K562 (cell line): ENCODE measurements at regions not wholly inside any gene's neighbourhood (a gene's known extent, or its start where the extent isn't known, plus 50 kb on each side); places are given as distances from the start of the nearest gene placed in this dataset.
A peak's percentile ranks its signal among the peaks of the same experiment; 100 is the strongest.

Source experiments
- ATAC-seq: fragments of 200-7000 bp; cut with Tn5 transposase; 3 replicates; pipeline ENCODE4 v1.9.1; 2020; ENCODE audit warnings: moderate library complexity
- BruUV-seq: library from RNA; stranded (reverse); fragments of 400-500 nt; replicated peaks from 2 replicates; lab custom pipeline; 2021; lab: Mats Ljungman, UMichigan
- CTCF ChIA-PET: fragments of 300-600 bp; formaldehyde crosslinking; extraction: SDS; loops from one replicate; lab custom pipeline; 2021; ENCODE audit warnings: low intra/inter-chr PET ratio; lab: Yijun Ruan, JAX
- POLR2A ChIA-PET: fragments of 300-600, 350-650 bp; sonication (Branson Sonifier 250); formaldehyde crosslinking; extraction: SDS; loops from one replicate; lab custom pipeline; 2021; ENCODE audit warnings: antibody characterized with exemption, inconsistent platforms; lab: Yijun Ruan, JAX
- DNase-seq, 4 experiments: peaks; one replicate each; pipeline versions ENCODE4 v3.0.0 to v3.0.0-alpha.2; 2011 to 2018; ENCODE audit warnings: low spot score in 3 of 4, mixed read lengths in 3 of 4; ENCODE audit errors: extremely low read depth in 1 of 4
- FAIRE-seq: peaks from 2 replicates; lab custom pipeline; 2011; peaks lifted over from hg19 to GRCh38; lab: Jason Lieb, UNC
- H2AFZ ChIP-seq: 2 replicates; pipeline ENCODE4 v1.6.0; 2011; ENCODE audit warnings: low read depth, low read length, control low read depth, inconsistent platforms
- H3K27ac ChIP-seq: fragments of 200-600 bp; 3 replicates; pipeline ENCODE4 v1.8.0; 2011; ENCODE audit warnings: low read depth, mild to moderate bottlenecking, control low read depth, inconsistent platforms, low read length, moderate library complexity, mixed read lengths; ENCODE audit errors: extremely low read depth
- H3K27me3 ChIP-seq, 2 experiments: fragments of 300-600 bp in 1 of 2; 2 replicates in 1 of 2; 3 replicates in 1 of 2; pipeline versions ENCODE4 v1.6.0 to v1.8.0; 2011; ENCODE audit warnings: inconsistent platforms in 2 of 2, low read length in 2 of 2, mild to moderate bottlenecking in 1 of 2, mixed read lengths in 1 of 2, moderate library complexity in 1 of 2; ENCODE audit not compliant: control insufficient read depth in 2 of 2, insufficient read depth in 2 of 2
- H3K36me3 ChIP-seq: fragments of 300-600 bp; 3 replicates; pipeline ENCODE4 v1.8.0; 2011; ENCODE audit warnings: mild to moderate bottlenecking, low read length, inconsistent platforms; ENCODE audit not compliant: control insufficient read depth, insufficient read depth
- H3K4me1 ChIP-seq, 2 experiments: fragments of 200-600 bp in 1 of 2; replicated peaks in 1 of 2; 2 replicates in 1 of 2; 3 replicates in 1 of 2; pipeline versions ENCODE4 v1.5.1 to v1.8.0; 2011; ENCODE audit warnings: inconsistent platforms in 2 of 2, low read length in 2 of 2, mild to moderate bottlenecking in 1 of 2, mixed read lengths in 1 of 2, moderate library complexity in 1 of 2; ENCODE audit not compliant: control insufficient read depth in 2 of 2, insufficient read depth in 2 of 2
- H3K4me2 ChIP-seq: 2 replicates; pipeline ENCODE4 v1.6.1; 2011; ENCODE audit warnings: low read length, control low read depth, inconsistent platforms, mixed read lengths; ENCODE audit not compliant: insufficient read depth
- H3K4me3 ChIP-seq: fragments of 200-600 bp; sonication (generic), shearing (Covaris generic); 2 replicates; pipeline ENCODE4 v1.5.1; 2016; ENCODE audit warnings: control low read depth, inconsistent platforms
- H3K79me2 ChIP-seq: fragments of 200-600 bp; 3 replicates; pipeline ENCODE4 v1.8.0; 2011; ENCODE audit warnings: low read length, inconsistent platforms; ENCODE audit not compliant: control insufficient read depth, insufficient read depth
- H3K9ac ChIP-seq, 2 experiments: 2 replicates each; pipeline versions ENCODE4 v1.6.0 to v1.6.1; 2011; ENCODE audit warnings: low read depth in 2 of 2, low read length in 2 of 2, control low read depth in 1 of 2, inconsistent platforms in 1 of 2, mild to moderate bottlenecking in 1 of 2, mixed read lengths in 1 of 2; ENCODE audit not compliant: insufficient read depth in 1 of 2
- H3K9me1 ChIP-seq: one replicate; pipeline ENCODE4 v1.6.0; 2011; ENCODE audit warnings: inconsistent platforms, mild to moderate bottlenecking, low read length, moderate library complexity; ENCODE audit not compliant: control insufficient read depth, insufficient read depth
- H3K9me3 ChIP-seq: replicated peaks from 2 replicates; pipeline ENCODE4 v1.5.1; 2011; ENCODE audit warnings: low read depth, low read length, inconsistent platforms; ENCODE audit not compliant: control insufficient read depth, insufficient read depth
- H4K20me1 ChIP-seq: replicated peaks from 2 replicates; pipeline ENCODE4 v1.6.1; 2011; ENCODE audit warnings: low read length, inconsistent platforms, mixed read lengths; ENCODE audit not compliant: control insufficient read depth, insufficient read depth
- CBFA2T2 ChIP-seq: fragments of 450-650 bp; conservative IDR thresholded peaks from 2 replicates; pipeline ENCODE4 v1.6.1; 2017; ENCODE audit warnings: mild to moderate bottlenecking
- CHD2 ChIP-seq: IDR thresholded peaks from 2 replicates; pipeline ENCODE4 v1.6.1; 2011; ENCODE audit warnings: low read depth, low read length
- CXXC5 ChIP-seq: fragments of 250-450 bp; sonication (Bioruptor Pico); IDR thresholded peaks from 2 replicates; pipeline ENCODE4 v1.8.0; 2022; ENCODE audit warnings: inconsistent platforms, mild to moderate bottlenecking, moderate library complexity
- DDX20 ChIP-seq: fragments of 450-650 bp; IDR thresholded peaks from 2 replicates; pipeline ENCODE4 v1.6.1; 2016; ENCODE audit warnings: missing genetic modification characterization, low read depth, mild to moderate bottlenecking, missing compliant biosample characterization, moderate library complexity
- KAT8 ChIP-seq: fragments of 450-650 bp; IDR thresholded peaks from 2 replicates; pipeline ENCODE4 v1.6.1; 2016; ENCODE audit warnings: low read depth, mild to moderate bottlenecking
- RBBP5 ChIP-seq: fragments of 200-600 bp; sonication (generic); IDR thresholded peaks from 2 replicates; pipeline ENCODE4 v1.6.1; 2012; ENCODE audit warnings: borderline replicate concordance, mild to moderate bottlenecking, low read length, control low read depth, inconsistent platforms; ENCODE audit not compliant: insufficient read depth, poor library complexity, severe bottlenecking
- WGBS: fragments of 100-300 bp; shearing (Covaris generic); methylation state at CpG from one replicate; pipeline ENCODE4 v1.1.6; 2016; ENCODE audit warnings: low coverage, mixed read lengths; ENCODE audit not compliant: insufficient coverage; ENCODE audit errors: missing lambda C conversion rate; 5-methylcytosine and 5-hydroxymethylcytosine counted together
- in situ Hi-C: fragments of 300-500 bp; cut with MboI; formaldehyde crosslinking; loops from 4 replicates; pipeline ENCODE4 v1.15.0; 2018; ENCODE audit warnings: inconsistent platforms, mixed read lengths
- intact Hi-C: fragments of 100-400 bp; cut with micrococcal nuclease; formaldehyde crosslinking; loops from 2 replicates; pipeline ENCODE4 v1.14.2; 2022
- TF ChIP-seq, protein P1 (sequence below): sonication (generic); formaldehyde crosslinking; IDR thresholded peaks from 2 replicates; pipeline ENCODE4 v1.8.0; 2023; ENCODE audit warnings: missing genetic modification reagents, mild to moderate bottlenecking, borderline replicate concordance
- TF ChIP-seq, protein P2 (sequence below), 2 experiments: fragments of 450-650 bp in 1 of 2; sonication (generic) in 1 of 2; formaldehyde crosslinking in 1 of 2; IDR thresholded peaks in 1 of 2; conservative IDR thresholded peaks in 1 of 2; 2 replicates each; pipeline versions ENCODE4 v1.6.1 to v1.8.1; 2016 to 2023; ENCODE audit warnings: mild to moderate bottlenecking in 2 of 2, moderate library complexity in 2 of 2, inconsistent platforms in 1 of 2, missing genetic modification reagents in 1 of 2
- TF ChIP-seq, protein P3 (sequence below): fragments of 450-650 bp; formaldehyde crosslinking; IDR thresholded peaks from 2 replicates; pipeline ENCODE4 v1.4.0; 2020; ENCODE audit warnings: mild to moderate bottlenecking, moderate library complexity

DNA sequence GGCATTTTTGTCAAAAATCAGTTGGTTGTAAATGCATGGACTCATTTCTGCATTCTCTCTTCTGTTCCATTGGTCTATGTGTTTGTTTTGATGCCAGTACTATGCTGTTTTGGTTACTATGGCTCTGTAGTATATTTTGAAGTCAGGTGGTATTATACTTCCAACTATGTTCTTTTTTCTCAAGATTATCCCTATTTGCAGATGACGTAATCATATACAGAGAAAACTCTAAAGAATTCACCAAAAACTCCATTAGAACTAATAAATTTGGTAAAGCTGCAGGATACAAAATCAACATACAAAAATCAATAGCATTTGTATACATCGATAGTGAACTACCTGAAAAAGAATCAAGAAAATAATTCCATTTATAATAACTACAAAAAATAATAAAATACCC is 253.1 kb upstream of the NEGR1 start:
- intact Hi-C loops, result no loop called here
- no peaks in the 10 kb centered on the region for H3K79me2 ChIP-seq

More for the DNA sequence above, 253.1 kb upstream of the NEGR1 start:
- TF ChIP-seq, protein P1, sequence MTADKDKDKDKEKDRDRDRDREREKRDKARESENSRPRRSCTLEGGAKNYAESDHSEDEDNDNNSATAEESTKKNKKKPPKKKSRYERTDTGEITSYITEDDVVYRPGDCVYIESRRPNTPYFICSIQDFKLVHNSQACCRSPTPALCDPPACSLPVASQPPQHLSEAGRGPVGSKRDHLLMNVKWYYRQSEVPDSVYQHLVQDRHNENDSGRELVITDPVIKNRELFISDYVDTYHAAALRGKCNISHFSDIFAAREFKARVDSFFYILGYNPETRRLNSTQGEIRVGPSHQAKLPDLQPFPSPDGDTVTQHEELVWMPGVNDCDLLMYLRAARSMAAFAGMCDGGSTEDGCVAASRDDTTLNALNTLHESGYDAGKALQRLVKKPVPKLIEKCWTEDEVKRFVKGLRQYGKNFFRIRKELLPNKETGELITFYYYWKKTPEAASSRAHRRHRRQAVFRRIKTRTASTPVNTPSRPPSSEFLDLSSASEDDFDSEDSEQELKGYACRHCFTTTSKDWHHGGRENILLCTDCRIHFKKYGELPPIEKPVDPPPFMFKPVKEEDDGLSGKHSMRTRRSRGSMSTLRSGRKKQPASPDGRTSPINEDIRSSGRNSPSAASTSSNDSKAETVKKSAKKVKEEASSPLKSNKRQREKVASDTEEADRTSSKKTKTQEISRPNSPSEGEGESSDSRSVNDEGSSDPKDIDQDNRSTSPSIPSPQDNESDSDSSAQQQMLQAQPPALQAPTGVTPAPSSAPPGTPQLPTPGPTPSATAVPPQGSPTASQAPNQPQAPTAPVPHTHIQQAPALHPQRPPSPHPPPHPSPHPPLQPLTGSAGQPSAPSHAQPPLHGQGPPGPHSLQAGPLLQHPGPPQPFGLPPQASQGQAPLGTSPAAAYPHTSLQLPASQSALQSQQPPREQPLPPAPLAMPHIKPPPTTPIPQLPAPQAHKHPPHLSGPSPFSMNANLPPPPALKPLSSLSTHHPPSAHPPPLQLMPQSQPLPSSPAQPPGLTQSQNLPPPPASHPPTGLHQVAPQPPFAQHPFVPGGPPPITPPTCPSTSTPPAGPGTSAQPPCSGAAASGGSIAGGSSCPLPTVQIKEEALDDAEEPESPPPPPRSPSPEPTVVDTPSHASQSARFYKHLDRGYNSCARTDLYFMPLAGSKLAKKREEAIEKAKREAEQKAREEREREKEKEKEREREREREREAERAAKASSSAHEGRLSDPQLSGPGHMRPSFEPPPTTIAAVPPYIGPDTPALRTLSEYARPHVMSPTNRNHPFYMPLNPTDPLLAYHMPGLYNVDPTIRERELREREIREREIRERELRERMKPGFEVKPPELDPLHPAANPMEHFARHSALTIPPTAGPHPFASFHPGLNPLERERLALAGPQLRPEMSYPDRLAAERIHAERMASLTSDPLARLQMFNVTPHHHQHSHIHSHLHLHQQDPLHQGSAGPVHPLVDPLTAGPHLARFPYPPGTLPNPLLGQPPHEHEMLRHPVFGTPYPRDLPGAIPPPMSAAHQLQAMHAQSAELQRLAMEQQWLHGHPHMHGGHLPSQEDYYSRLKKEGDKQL (CRISPR knock-in tag), result no peak
- no peak for TF ChIP-seq CHD2
- no peak for TF ChIP-seq DDX20 (tag)
- TF ChIP-seq, protein P2, sequence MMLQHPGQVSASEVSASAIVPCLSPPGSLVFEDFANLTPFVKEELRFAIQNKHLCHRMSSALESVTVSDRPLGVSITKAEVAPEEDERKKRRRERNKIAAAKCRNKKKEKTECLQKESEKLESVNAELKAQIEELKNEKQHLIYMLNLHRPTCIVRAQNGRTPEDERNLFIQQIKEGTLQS (IDR thresholded peaks at IDR 0.05), result peak; percentile 26; the same call in 1 of the 2 replicates
- TF ChIP-seq, protein P2 (CRISPR knock-in tag; conservative IDR thresholded peaks at IDR 0.05), result no peak
- TF ChIP-seq CBFA2T2, result no peak
- no peak for TF ChIP-seq RBBP5
- TF ChIP-seq KAT8, result no peak
- TF ChIP-seq CXXC5 (CRISPR knock-in tag), result no peak
- TF ChIP-seq, protein P3, sequence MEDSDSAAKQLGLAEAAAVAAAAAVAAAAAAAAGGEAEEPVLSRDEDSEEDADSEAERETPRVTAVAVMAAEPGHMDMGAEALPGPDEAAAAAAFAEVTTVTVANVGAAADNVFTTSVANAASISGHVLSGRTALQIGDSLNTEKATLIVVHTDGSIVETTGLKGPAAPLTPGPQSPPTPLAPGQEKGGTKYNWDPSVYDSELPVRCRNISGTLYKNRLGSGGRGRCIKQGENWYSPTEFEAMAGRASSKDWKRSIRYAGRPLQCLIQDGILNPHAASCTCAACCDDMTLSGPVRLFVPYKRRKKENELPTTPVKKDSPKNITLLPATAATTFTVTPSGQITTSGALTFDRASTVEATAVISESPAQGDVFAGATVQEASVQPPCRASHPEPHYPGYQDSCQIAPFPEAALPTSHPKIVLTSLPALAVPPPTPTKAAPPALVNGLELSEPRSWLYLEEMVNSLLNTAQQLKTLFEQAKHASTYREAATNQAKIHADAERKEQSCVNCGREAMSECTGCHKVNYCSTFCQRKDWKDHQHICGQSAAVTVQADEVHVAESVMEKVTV, result no peak
- no TSS peak for BruUV-seq
- 0% methylated on average over 2 of the region's 2 CpGs for WGBS
- no peaks in the 10 kb centered on the region for H4K20me1 ChIP-seq
- no peaks in the 10 kb centered on the region for H3K4me1 ChIP-seq
- H3K9ac ChIP-seq, result no peak overlapping the region
- FAIRE-seq (no peak), DNase-seq (no peak), ATAC-seq (no peak)
- H3K9me1 ChIP-seq, result no peaks in the 10 kb centered on the region
- H3K4me3 ChIP-seq, result no peak overlapping the region
- H3K4me2 ChIP-seq, result no peak overlapping the region
- H3K36me3 ChIP-seq, result no peaks in the 10 kb centered on the region
- H3K9me3 ChIP-seq, result no peaks in the 10 kb centered on the region; the same call in 1 of the 2 replicates
- H3K27me3 ChIP-seq, result no peaks in the 10 kb centered on the region
- no peak overlapping the region for H3K27ac ChIP-seq
- H2AFZ ChIP-seq, result no peak overlapping the region
- in situ Hi-C loops, result no loop called here
- CTCF ChIA-PET, result no interaction called here
- POLR2A ChIA-PET, result no interaction called here
